GM18511 (cell line): ENCODE measurements at regions not wholly inside any gene's neighbourhood (a gene's known extent, or its start where the extent isn't known, plus 50 kb on each side); places are given as distances from the start of the nearest gene placed in this dataset.
"Not testable (repeated sequence)": the region's sequence is repeated elsewhere in the genome, so short reads cannot be mapped to it uniquely, and the experiment has no call there.

Experiments
- ATAC-seq: cut with Tn5 transposase; IDR thresholded peaks from one replicate; pipeline ENCODE4 v1.9.1; 2021; ENCODE audit warnings: mild to moderate bottlenecking, moderate library complexity; ENCODE audit not compliant: unreplicated experiment

- not testable (repeated sequence) for ATAC-seq
These were observed 274.8 kb upstream of the SDK2 start for GRCh38 chr17:73919033-73919432.

GRCh38 chr17:73921306-73921705, 277.1 kb upstream of the SDK2 start:
- ATAC-seq = no peak

DNA sequence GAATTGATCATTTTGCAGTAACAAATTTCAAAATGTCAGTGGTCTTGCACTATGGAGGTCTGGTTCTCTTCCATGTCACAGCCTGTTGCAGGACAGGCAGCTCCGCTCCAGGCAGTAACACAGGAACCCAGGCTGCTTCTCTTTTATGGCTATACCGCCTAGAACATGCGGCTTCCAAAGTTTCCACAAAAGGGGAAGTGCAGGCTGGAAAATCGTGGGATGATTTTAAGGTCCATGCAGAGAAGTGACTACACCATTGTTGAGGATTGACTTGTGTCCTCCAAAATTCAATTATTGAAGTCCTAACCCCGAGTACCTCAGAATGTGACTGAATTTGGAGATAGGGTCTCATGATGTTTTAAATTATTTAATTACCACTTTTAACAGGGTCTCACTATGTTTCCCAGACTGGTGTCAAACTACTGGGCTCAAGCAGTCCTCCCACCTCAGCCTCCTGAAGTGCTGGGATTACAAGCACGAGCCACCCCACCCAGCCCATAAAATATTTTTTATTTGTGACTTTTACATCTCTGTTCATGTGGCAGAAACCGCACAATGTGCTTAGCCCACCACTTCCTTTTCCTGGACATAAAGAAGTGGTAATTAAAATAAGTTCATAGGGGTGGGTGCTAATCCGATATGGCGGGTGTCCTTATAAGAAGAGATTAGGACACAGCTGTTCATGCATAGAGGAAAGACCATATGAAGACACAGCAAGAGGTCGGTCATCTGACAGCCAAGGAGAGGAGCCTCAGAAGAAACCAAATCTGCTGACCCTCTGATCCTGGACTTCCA, 279.2 kb upstream of the RPL38 start:
- ATAC-seq = no peak

- ATAC-seq = no peak
These were observed 278.6 kb upstream of the RPL38 start for GRCh38 chr17:73924909-73925186.

DNA sequence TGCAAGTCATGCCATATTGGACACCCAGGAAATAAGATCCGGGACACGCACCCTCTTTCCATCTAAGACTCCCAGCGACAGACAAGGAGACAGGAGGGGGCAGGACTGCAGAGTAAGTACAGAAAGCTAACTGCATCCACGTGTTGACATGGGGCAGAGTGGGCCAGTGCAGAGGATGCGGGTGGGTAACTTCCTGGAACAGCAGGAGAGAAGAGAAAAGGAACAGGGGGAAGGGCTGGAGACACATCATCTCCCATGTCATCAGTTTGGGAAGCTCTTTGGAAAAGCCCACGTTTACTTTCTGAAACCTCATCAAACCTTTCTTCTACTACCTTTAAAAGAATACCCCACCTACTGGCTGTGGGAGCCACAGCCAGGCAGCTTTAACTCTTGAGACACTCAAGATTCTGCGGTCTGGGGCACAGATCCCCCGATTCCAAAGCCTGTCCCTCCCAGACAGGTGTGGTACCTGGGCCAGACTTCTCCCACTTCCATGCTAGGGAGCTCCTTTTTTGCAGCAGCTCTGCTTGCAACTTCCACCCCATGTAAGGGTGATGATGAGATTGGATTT, 273.5 kb upstream of the RPL38 start:
- ATAC-seq = no peak

DNA sequence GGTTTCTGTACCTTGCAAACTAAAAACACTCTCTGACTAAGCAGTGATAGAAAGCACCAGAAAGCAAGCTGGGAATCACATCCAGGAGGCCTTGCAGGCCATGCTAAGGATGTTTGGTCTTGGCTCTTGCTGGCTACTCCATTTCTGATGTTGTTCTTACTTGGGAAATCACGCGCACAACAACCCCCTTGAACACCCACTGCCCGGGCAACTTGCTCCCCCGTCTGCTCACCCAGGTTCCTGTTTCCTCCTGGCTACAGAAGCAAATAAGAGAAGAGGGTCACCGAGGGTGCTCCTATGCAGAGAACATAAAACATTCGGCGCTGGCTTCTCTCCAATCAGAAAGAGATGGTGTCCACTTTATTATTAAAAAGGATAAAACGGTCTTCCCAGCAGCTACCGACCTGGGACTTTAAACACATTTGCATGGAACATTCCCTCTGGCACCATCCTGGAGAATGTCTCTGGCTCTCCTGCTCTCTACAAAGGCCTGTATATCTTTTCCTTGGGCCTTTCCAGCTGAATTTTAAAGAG, 271.2 kb upstream of the RPL38 start:
- no peak for ATAC-seq

DNA sequence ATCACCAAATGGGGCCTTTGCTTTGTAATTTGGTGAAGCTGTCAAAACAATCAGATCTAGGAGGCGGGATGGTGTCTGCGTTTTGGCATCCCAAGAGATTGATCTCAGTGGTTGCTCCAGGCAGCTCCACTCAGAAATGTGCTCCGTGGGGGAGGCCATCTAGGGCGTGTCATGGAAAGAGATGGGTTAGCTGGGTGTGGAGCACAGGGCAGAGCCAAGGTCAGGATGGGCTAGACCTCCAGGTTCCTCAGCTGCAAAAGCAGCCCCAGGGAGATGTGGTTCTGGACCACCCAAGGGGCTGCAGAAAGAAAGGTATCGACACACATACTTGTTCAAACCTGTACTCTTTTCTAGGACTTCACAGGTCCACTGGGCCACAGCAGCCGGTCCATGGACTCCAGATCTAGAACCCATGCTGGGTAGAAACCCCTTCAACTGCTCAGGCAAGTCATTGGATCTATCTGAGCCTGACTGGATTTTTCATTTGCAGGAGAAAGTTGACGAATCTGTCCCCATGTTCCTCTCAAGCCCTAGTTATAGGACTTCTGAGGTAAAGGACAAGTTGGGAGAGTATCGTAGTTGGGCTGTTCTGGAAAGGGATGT, 270.2 kb upstream of the RPL38 start:
- ATAC-seq = no peak

- ATAC-seq = no peak
These were observed 269.6 kb upstream of the RPL38 start for GRCh38 chr17:73933871-73934270.

- no peak for ATAC-seq
These were observed 268.8 kb upstream of the RPL38 start for GRCh38 chr17:73934696-73935095.

DNA sequence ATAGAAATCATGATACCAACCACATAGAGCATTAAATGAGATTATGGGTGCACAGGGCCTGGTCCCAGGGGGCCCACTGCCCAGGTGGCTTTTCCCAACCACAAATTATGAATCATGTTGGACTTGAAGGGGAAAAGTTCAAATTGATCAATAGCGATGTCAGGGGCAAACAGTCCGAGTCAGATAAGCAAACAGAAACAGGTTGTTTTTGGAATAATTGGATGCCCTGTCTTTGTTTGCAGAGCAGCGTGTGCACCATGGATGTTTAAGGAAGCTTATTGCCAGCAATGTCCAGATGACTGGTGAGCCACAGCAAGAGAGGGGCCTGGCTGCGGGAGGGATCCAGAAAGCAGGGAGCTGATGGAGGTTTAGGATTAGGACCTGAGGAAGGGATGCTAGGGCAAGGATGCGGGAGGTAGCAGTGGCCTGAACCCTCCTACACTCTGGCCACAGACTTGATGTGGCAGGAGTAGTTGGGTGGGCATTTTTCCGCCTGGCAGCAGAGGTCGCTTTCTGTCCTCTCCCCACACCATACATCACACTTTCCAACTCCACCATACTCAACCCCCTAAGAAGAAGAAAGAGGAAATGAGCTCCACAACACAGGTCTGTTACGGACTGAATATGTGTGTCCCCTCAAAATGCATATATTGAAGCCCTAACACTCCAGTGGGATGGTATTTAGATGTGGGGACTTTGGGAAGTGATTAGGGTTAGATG, 266.4 kb upstream of the RPL38 start:
- ATAC-seq = no peak

- no peak for ATAC-seq
These were observed 264.8 kb upstream of the RPL38 start for GRCh38 chr17:73938706-73939105.

DNA sequence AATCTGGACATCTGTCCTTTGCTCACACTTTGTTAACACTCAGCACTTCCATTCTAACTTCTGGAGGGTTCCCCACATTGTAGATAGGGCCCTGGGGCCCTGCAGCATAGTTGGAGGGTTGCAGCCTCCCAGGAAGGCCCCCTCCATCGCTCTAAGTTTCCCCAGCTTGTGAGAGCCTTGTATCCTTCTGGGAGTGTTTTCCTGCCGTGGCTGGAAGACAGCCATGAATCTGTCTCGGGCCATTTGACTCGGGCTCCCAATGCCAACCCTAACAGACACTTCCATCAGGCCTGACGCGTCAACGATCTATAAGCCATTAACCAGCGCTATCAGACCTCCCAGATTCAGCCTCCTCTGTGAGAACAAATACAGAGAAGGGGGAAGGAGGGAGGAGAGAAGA, 263.7 kb upstream of the RPL38 start:
- no peak for ATAC-seq

- ATAC-seq = no peak
These were observed 263.0 kb upstream of the RPL38 start for GRCh38 chr17:73940511-73940910.

DNA sequence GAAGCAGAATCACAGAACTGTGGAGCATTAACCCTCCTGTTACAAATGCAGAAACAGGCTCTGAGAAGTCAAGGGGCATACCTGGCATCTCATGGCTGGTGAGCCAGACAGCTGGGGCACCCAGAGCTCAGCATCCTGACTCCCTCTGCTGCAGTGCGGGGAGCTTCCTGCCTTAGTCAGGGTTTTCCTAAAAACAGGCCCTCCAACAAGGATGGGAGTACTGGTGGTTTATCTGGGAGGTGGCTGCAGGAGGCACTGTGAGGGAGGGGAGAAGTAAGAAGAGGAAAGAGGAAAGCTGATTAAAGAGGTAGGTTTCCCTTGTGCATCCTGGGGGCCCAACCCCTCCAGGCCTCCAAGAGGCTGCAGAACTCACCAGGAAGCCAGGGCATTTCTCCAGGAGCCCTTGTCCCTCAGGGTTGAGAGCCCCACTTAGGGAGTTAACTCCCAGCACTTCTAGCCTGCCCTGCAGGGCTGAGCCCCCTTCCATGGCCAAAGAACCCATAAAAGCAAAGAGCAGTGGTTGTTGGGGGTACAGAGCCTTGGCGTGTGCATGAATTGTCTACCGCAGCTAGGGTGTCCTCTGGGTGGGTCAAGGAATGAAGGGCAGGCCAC, 261.5 kb upstream of the RPL38 start:
- no peak for ATAC-seq

DNA sequence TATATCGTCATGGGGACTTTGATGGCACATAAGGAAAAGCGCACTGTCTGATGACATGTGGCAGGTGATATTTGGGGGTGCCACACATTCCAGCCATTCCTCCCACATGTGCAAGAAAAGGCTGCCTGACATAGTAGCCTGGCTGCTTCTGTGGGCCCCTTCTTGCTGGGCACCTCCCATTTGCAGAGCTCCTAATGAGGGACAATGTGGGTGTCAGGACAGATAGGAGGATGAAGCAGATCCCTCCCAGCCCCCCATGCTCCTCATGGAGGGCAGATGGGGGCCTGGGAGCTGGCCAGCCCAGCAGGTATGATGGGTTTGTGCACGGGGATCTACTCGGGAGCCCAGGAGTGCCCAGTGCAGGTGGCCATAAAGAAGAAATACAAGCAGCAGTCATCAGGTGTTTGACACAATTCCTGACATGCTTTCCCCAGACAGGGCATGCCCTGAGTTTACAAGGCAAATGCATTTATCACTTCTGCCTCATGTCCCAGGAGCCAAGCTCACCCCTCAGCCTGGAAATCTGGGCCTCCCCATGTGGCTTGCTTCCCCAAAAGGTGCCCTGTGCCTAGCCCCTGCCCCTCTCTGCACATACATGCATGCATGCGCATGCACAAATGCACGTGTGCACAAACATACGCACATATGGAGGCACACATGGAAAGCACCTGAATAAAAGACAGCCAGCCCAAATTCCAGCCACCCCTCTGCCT, 260.6 kb upstream of the RPL38 start:
- no peak for ATAC-seq

DNA sequence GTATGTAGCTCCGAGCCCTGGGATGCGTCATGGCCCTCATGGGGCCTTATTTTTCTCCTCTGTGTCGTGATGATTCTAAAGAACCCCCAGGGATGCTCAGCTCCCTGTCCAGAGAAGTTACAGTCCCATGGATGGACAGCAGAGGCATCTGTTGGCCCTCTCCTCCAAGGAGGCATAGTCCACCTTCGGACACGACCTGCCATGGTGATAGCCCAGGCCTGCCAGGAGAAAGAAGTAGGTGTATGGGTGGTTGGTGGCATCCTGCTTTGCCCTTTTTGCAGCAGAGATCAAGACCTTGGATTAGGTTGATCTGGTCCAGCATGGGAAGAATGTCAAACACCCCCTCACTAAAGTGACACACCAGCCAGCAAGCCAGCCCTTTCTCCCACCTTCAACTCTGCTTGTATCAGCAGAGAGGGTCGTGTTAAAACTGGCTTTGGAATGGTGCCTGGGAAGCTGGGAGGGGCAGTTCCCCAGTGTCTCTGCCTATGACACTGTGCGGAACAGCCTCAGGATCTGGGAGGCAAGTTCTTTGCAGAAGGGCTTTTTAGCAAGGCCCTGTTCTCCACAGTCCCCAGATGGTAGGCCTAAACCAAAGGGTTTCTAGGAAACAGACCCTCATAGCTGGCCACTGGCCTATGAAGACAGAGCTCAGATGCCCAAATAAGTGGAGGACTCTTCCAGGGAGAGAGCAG, 259.9 kb upstream of the RPL38 start:
- no peak for ATAC-seq

DNA sequence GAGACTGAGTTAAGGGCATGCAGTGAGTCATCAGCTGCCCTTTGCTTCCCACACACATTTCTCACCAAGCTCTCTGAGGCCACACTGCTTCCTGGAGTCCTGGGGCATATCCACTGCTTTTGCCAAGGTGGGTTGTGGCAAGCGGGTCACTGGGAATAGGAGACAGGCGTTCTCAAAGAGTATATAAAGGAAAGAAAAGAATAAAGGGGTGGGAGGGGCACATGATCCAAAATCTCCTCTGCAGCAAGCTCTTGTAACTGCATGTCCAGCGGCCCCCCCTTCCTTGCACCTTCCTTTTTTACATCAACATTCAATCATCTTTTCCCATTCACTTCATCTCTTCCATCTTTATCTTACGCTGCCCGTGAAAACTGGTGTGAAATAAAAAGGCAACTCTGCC, 259.1 kb upstream of the RPL38 start:
- no peak for ATAC-seq

- no peak for ATAC-seq
These were observed 256.1 kb upstream of the RPL38 start for GRCh38 chr17:73947281-73947965.

DNA sequence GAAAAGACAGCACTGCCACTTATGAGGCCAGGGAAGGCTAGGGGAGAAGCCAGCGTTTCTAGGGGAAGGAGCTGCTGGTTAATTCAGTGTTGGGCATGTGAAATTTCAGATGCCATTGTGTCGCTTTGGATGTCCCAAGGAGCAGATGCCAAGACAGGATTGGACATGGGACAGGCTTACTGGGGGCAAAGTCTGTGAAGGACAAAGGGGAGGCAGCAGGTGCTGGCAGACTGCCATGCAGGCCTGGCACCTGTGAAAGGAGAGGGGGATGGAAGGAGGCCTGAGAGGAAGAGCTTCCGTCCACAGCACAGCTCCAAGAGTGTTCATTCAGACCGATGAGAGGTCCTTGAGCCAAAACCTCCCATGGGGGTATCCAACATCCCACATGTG, 255.5 kb upstream of the RPL38 start:
- ATAC-seq = no peak
